ENCODE measurements at regions not wholly inside any gene's neighbourhood (a gene's known extent, or its start where the extent isn't known, plus 50 kb on each side); places are given as distances from the start of the nearest gene placed in this dataset.

DNA sequence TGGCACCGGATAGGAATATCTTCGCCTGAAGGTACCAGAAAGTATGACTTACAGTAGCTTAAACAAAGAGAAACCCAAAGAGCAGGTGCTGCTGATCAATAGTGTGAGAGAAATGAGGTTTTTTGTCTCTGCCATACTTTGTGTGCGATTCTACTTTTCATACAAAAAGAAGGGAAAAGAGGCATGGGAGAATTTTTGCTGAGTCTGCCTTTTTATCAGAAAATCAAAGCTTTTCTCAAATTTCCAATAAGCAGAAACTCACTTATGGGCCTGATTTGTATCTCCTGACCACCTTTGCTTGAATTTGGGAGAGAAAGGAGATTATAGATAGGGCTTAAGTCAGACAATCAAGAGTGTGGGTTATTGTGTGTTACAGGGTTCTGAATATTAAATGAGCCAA lies 65.5 kb upstream of the TAF11L2 start:
- TF ChIP-seq, protein P1, sequence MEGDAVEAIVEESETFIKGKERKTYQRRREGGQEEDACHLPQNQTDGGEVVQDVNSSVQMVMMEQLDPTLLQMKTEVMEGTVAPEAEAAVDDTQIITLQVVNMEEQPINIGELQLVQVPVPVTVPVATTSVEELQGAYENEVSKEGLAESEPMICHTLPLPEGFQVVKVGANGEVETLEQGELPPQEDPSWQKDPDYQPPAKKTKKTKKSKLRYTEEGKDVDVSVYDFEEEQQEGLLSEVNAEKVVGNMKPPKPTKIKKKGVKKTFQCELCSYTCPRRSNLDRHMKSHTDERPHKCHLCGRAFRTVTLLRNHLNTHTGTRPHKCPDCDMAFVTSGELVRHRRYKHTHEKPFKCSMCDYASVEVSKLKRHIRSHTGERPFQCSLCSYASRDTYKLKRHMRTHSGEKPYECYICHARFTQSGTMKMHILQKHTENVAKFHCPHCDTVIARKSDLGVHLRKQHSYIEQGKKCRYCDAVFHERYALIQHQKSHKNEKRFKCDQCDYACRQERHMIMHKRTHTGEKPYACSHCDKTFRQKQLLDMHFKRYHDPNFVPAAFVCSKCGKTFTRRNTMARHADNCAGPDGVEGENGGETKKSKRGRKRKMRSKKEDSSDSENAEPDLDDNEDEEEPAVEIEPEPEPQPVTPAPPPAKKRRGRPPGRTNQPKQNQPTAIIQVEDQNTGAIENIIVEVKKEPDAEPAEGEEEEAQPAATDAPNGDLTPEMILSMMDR (IDR thresholded peaks at IDR 0.05) = no peak
- no peak for TF ChIP-seq POLR2A (IDR thresholded peaks at IDR 0.05)
